HCT116 (cell line): ENCODE measurements at regions not wholly inside any gene's neighbourhood (a gene's known extent, or its start where the extent isn't known, plus 50 kb on each side); places are given as distances from the start of the nearest gene placed in this dataset.

Source experiments
- CEBPB ChIP-seq: IDR thresholded peaks from 2 replicates; pipeline ENCODE4 v1.6.1; 2012; ENCODE audit warnings: low read depth
- EZH2 ChIP-seq: fragments of 200-600 bp; sonication (generic); IDR thresholded peaks from 2 replicates; pipeline ENCODE4 v1.6.1; 2017; ENCODE audit warnings: antibody characterized with exemption, mixed run types
- MAX ChIP-seq: IDR thresholded peaks from 2 replicates; pipeline ENCODE4 v1.6.1; 2012
- POLR2A ChIP-seq: IDR thresholded peaks from 2 replicates; pipeline ENCODE4 v1.7.0; 2011; ENCODE audit warnings: borderline replicate concordance; ENCODE audit not compliant: insufficient read depth, insufficient read length; ENCODE audit errors: extremely low read depth
- YY1 ChIP-seq: IDR thresholded peaks from 2 replicates; pipeline ENCODE4 v1.6.1; 2011; ENCODE audit warnings: low read length, low read depth, moderate library complexity, mild to moderate bottlenecking; ENCODE audit not compliant: insufficient replicate concordance; ENCODE audit errors: extremely low read depth
- TF ChIP-seq, protein P1 (sequence below), 3 experiments: fragments of 200-600 bp in 1 of 3; sonication (generic) in 1 of 3; IDR thresholded peaks in 2 of 3; conservative IDR thresholded peaks in 1 of 3; 2 replicates each; pipeline ENCODE4 v1.5.1; 2012 to 2017; ENCODE audit warnings: low read depth in 2 of 3, low read length in 2 of 3, antibody characterized with exemption in 1 of 3, borderline replicate concordance in 1 of 3, control low read depth in 1 of 3, mild to moderate bottlenecking in 1 of 3, mixed read lengths in 1 of 3, mixed run types in 1 of 3, moderate library complexity in 1 of 3; ENCODE audit not compliant: insufficient read depth in 1 of 3

- TF ChIP-seq, protein P1, sequence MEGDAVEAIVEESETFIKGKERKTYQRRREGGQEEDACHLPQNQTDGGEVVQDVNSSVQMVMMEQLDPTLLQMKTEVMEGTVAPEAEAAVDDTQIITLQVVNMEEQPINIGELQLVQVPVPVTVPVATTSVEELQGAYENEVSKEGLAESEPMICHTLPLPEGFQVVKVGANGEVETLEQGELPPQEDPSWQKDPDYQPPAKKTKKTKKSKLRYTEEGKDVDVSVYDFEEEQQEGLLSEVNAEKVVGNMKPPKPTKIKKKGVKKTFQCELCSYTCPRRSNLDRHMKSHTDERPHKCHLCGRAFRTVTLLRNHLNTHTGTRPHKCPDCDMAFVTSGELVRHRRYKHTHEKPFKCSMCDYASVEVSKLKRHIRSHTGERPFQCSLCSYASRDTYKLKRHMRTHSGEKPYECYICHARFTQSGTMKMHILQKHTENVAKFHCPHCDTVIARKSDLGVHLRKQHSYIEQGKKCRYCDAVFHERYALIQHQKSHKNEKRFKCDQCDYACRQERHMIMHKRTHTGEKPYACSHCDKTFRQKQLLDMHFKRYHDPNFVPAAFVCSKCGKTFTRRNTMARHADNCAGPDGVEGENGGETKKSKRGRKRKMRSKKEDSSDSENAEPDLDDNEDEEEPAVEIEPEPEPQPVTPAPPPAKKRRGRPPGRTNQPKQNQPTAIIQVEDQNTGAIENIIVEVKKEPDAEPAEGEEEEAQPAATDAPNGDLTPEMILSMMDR (IDR thresholded peaks at IDR 0.05 in 2 of 3, conservative IDR thresholded peaks at IDR 0.05 in 1 of 3; ENCODE audit: borderline replicate concordance in 1 of 3, insufficient read depth in 1 of 3, low read depth in 2 of 3, low read length in 2 of 3), result no peak
- TF ChIP-seq POLR2A (no peak), MAX (no peak), CEBPB (no peak), EZH2 (no peak), YY1 (no peak)
Measured at GRCh38 chr2:59398081-59398480, 1155.4 kb downstream of the BCL11A start.
